KMS-11 (cell line): ENCODE measurements at regions not wholly inside any gene's neighbourhood (a gene's known extent, or its start where the extent isn't known, plus 50 kb on each side); places are given as distances from the start of the nearest gene placed in this dataset.

Experiments
- H2AFZ ChIP-seq: fragments of 200-600 bp; sonication (generic); 2 replicates; pipeline ENCODE4 v1.6.1; 2016; ENCODE audit warnings: antibody characterized with exemption, mixed run types, low read depth
- H3K27ac ChIP-seq: fragments of 200-600 bp; sonication (generic); 2 replicates; pipeline ENCODE4 v1.6.1; 2016; ENCODE audit warnings: mild to moderate bottlenecking, mixed run types
- H3K27me3 ChIP-seq: fragments of 200-600 bp; sonication (generic); 2 replicates; pipeline ENCODE4 v1.6.1; 2017; ENCODE audit warnings: mild to moderate bottlenecking, low read depth, mixed run types, moderate library complexity; ENCODE audit not compliant: insufficient read depth
- H3K36me3 ChIP-seq: fragments of 200-600 bp; sonication (generic); 2 replicates; pipeline ENCODE4 v1.6.1; 2017; ENCODE audit warnings: mild to moderate bottlenecking, mixed run types; ENCODE audit not compliant: insufficient read depth
- H3K4me1 ChIP-seq: fragments of 200-600 bp; sonication (generic); 2 replicates; pipeline ENCODE4 v1.6.1; 2016; ENCODE audit warnings: mild to moderate bottlenecking, low read depth, mixed run types; ENCODE audit not compliant: poor library complexity, severe bottlenecking
- H3K4me2 ChIP-seq: fragments of 200-600 bp; sonication (generic); 2 replicates; pipeline ENCODE4 v1.7.0; 2016; ENCODE audit warnings: mild to moderate bottlenecking, mixed run types
- H3K4me3 ChIP-seq: fragments of 200-600 bp; sonication (generic); IDR thresholded peaks from 2 replicates; pipeline ENCODE4 v1.6.1; 2017; ENCODE audit warnings: low read depth, low read length, mixed read lengths; ENCODE audit not compliant: insufficient read depth
- H3K79me2 ChIP-seq: fragments of 200-600 bp; sonication (generic); 2 replicates; pipeline ENCODE4 v1.6.1; 2016; ENCODE audit warnings: low read depth, mixed run types; ENCODE audit not compliant: insufficient read depth
- H3K9ac ChIP-seq: fragments of 200-600 bp; sonication (generic); 2 replicates; pipeline ENCODE4 v1.6.1; 2016; ENCODE audit warnings: mild to moderate bottlenecking, mixed run types
- H4K20me1 ChIP-seq: fragments of 200-600 bp; sonication (generic); 2 replicates; pipeline ENCODE4 v1.6.1; 2016; ENCODE audit warnings: mild to moderate bottlenecking, mixed run types; ENCODE audit not compliant: insufficient read depth
- CTCF ChIP-seq: fragments of 200-600 bp; sonication (generic); conservative IDR thresholded peaks from 2 replicates; pipeline ENCODE4 v1.6.1; 2017; ENCODE audit warnings: low read depth, mild to moderate bottlenecking, antibody characterized with exemption, low read length, moderate library complexity, mixed read lengths

- H3K9ac ChIP-seq = no peak overlapping the region
- no peak overlapping the region for H3K4me2 ChIP-seq
- no peaks in the 10 kb centered on the region for H3K79me2 ChIP-seq
- no peaks in the 10 kb centered on the region for H3K4me1 ChIP-seq
- TF ChIP-seq CTCF = no peak
- no peak overlapping the region for H3K27ac ChIP-seq
- H4K20me1 ChIP-seq = no peaks in the 10 kb centered on the region
- H3K36me3 ChIP-seq = no peaks in the 10 kb centered on the region
- no peak overlapping the region for H2AFZ ChIP-seq
- no peaks in the 10 kb centered on the region for H3K27me3 ChIP-seq
- no peak overlapping the region for H3K4me3 ChIP-seq
These were observed 1783.9 kb upstream of the PCDH20 start for GRCh38 chr13:63199508-63199907.

- H3K79me2 ChIP-seq = no peaks in the 10 kb centered on the region
- TF ChIP-seq CTCF = no peak
- no peak overlapping the region for H2AFZ ChIP-seq
- H3K9ac ChIP-seq = no peak overlapping the region
- H3K27me3 ChIP-seq = no peaks in the 10 kb centered on the region
- H3K4me1 ChIP-seq = no peaks in the 10 kb centered on the region
- no peaks in the 10 kb centered on the region for H3K36me3 ChIP-seq
- H3K27ac ChIP-seq = no peak overlapping the region
- no peak overlapping the region for H3K4me3 ChIP-seq
- H3K4me2 ChIP-seq = no peak overlapping the region
- no peaks in the 10 kb centered on the region for H4K20me1 ChIP-seq
These were observed 1782.4 kb upstream of the PCDH20 start for GRCh38 chr13:63198071-63198470.

- Histone ChIP-seq H3K36me3 (no peaks in the 10 kb centered on the region), H3K4me1 (no peaks in the 10 kb centered on the region), H3K79me2 (no peaks in the 10 kb centered on the region), H3K4me2 (no peak overlapping the region), H3K27me3 (no peaks in the 10 kb centered on the region), H3K9ac (no peak overlapping the region), H2AFZ (no peak overlapping the region), H3K27ac (no peak overlapping the region), H4K20me1 (no peaks in the 10 kb centered on the region), H3K4me3 (no peak overlapping the region)
- TF ChIP-seq CTCF = no peak
These were observed 1780.1 kb upstream of the PCDH20 start for GRCh38 chr13:63195726-63196125.

GRCh38 chr13:63190742-63191141, 1775.1 kb upstream of the PCDH20 start:
- H3K4me3 ChIP-seq = no peak overlapping the region
- no peaks in the 10 kb centered on the region for H3K4me1 ChIP-seq
- no peaks in the 10 kb centered on the region for H4K20me1 ChIP-seq
- TF ChIP-seq CTCF = no peak
- no peaks in the 10 kb centered on the region for H3K36me3 ChIP-seq
- H3K4me2 ChIP-seq = no peak overlapping the region
- H2AFZ ChIP-seq = no peak overlapping the region
- no peaks in the 10 kb centered on the region for H3K27me3 ChIP-seq
- H3K79me2 ChIP-seq = no peaks in the 10 kb centered on the region
- H3K9ac ChIP-seq = no peak overlapping the region
- H3K27ac ChIP-seq = no peak overlapping the region

- no peaks in the 10 kb centered on the region for H3K36me3 ChIP-seq
- H3K79me2 ChIP-seq = no peaks in the 10 kb centered on the region
- TF ChIP-seq CTCF = no peak
- H3K27ac ChIP-seq = no peak overlapping the region
- H4K20me1 ChIP-seq = no peaks in the 10 kb centered on the region
- H3K4me3 ChIP-seq = no peak overlapping the region
- H2AFZ ChIP-seq = no peak overlapping the region
- H3K27me3 ChIP-seq = no peaks in the 10 kb centered on the region
- H3K9ac ChIP-seq = no peak overlapping the region
- H3K4me1 ChIP-seq = no peaks in the 10 kb centered on the region
- H3K4me2 ChIP-seq = no peak overlapping the region
These were observed 1774.6 kb upstream of the PCDH20 start for GRCh38 chr13:63190219-63190618.
